AG09319 (cell line): ENCODE measurements at regions not wholly inside any gene's neighbourhood (a gene's known extent, or its start where the extent isn't known, plus 50 kb on each side); places are given as distances from the start of the nearest gene placed in this dataset.
"Not testable (repeated sequence)": the region's sequence is repeated elsewhere in the genome, so short reads cannot be mapped to it uniquely, and the experiment has no call there.

ENCODE experiments used
- DNase-seq: peaks from one replicate; pipeline ENCODE4 v3.0.0-alpha.2; 2010; ENCODE audit warnings: low read depth; ENCODE audit errors: extremely low read depth
- TF ChIP-seq, protein P1 (sequence below): IDR thresholded peaks from 2 replicates; pipeline ENCODE4 v1.5.1; 2011; ENCODE audit warnings: low read depth, mild to moderate bottlenecking, inconsistent platforms, low read length, moderate library complexity

DNA sequence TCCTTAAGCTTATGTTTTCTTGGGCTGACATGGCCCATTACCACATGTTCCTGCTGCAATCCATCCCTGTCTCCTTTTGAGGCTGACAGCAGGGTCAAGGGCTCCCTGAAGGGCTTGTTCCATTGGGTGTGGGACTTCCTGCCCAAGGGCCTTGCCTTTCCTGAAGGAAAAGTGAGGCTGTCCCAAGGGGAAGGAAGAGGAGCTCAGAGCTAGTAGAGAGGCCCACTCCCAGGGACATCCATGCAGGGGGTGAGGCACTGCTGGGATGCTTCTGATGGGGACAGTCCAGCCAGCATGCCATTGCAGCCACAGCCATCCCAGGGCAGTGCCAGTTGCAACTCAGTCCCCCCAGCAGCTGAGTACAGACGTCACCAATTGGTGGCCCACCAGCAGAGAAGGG, 138.4 kb upstream of the FOXA2 start:
- TF ChIP-seq, protein P1, sequence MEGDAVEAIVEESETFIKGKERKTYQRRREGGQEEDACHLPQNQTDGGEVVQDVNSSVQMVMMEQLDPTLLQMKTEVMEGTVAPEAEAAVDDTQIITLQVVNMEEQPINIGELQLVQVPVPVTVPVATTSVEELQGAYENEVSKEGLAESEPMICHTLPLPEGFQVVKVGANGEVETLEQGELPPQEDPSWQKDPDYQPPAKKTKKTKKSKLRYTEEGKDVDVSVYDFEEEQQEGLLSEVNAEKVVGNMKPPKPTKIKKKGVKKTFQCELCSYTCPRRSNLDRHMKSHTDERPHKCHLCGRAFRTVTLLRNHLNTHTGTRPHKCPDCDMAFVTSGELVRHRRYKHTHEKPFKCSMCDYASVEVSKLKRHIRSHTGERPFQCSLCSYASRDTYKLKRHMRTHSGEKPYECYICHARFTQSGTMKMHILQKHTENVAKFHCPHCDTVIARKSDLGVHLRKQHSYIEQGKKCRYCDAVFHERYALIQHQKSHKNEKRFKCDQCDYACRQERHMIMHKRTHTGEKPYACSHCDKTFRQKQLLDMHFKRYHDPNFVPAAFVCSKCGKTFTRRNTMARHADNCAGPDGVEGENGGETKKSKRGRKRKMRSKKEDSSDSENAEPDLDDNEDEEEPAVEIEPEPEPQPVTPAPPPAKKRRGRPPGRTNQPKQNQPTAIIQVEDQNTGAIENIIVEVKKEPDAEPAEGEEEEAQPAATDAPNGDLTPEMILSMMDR, result no peak
- DNase-seq, result no peak

DNA sequence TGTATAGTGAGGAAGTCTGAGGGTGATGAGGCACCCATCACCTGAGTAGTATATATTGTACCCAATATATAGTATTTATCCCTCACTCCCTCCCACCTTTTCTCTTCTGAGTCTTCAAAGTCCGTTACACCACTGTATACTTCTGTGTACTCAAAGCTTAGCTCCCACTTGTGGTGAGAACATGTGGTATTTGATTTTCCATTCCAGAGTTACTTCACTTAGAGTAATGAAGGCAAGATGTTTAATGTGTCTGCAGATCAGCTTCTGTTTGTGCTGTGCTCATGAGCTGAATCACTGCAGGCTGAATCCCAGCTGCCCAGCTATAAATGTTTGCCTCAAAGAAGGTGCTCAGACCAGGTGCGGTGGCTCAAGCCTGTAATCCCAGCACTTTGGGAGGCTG, 139.3 kb upstream of the FOXA2 start:
- no peak for DNase-seq
- TF ChIP-seq, protein P1, result no peak

DNA sequence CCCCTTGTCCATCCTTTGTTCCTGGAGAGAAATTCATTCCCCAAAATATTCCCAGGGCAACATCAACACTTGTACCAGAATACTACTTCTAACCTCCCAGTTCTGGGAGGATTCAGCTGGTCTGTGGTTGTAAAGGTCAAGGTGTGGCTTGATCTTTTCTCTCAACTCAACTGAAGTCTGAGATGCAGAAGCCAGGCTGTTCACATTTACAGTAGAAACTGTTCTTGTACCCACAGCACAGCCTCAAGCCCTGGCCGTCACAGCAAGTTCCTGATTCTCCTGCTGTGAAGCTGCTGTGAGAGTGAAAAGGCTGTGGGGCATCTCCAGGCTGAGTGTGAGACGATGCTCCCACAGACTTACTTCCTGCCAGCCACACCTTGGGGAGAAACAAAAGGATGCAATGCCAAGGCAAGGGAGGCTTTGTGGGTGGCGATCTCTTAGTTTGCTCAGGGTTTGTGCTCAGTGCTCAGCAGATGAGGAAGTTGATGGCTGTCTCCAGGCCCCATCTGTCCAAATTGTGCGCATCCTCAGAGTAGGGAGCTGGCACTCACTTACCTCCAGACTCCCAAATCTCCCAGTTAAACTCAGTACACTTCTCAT, 143.9 kb upstream of the FOXA2 start:
- DNase-seq, result no peak
- TF ChIP-seq, protein P1, result no peak

DNA sequence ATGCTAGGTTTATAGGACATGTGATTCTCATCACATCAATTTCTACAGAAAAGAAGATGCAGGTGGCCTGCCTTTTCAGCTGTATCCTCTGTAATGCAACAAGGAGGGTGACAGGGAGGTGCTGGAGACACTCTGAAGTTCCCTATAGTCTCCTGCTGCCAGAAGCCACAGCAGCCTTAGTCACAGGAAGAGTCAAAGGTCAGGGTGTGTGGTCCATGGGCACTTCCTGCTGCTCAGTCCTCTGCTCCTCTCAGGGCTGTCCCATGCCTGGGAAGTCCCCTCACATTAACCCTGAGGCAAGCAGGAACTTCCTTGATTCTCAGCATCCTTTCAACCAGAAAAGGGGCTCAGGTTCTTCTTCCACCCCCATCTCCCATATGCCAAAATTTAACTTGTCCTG, 144.8 kb upstream of the FOXA2 start:
- no peak for DNase-seq
- TF ChIP-seq, protein P1, result no peak

DNA sequence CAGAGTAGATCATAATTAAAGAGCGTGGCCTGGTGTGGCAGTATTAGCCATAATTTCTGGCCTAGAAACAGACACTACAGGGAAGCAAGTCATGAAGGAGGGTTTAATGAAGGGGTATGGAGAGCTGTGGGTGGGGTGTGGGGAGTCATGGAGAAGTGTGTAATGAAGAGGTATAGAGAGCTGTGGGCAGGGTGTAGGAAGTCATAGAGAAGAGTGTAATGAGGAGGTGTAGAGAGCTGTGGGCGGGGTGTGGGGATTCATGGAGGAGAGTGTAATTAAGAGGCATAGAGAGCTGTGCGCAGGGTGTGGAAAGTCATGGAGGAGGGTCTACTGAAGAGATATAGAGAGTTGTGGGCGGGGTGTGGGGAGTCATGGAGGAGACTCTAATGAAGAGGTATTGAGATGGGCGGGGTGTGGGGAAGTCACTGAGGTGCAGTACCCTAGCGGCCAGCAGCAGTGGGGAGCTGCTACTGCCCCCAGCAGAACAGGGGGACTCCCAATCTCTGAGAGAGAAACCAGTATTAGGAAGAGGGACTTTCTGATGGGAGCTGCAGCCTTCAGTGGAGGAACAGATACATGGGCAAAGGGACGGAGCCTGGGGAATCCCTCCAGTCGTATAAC, 145.4 kb upstream of the FOXA2 start:
- no peak for DNase-seq
- TF ChIP-seq, protein P1, result no peak

DNA sequence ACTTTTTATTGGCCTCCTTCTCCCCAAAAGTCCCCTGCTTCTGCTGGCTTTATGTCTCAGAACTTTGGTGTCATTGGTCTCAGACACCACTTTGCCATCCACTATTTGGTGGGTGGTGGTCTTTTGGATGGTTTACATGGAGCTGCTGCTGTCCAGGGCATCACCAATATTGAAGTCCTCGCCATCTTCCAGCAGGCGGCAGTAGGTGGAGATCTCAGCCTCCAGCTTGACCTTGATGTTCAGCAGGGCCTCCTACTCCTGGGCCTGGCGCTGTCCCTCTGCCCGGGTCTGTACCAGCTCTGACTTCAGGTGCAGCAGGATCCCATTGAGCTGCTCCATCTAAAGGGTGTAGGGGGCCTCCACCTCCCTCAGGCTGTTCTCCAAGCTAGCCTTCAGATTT, 148.4 kb upstream of the FOXA2 start:
- TF ChIP-seq, protein P1, result no peak
- no peak for DNase-seq

DNA sequence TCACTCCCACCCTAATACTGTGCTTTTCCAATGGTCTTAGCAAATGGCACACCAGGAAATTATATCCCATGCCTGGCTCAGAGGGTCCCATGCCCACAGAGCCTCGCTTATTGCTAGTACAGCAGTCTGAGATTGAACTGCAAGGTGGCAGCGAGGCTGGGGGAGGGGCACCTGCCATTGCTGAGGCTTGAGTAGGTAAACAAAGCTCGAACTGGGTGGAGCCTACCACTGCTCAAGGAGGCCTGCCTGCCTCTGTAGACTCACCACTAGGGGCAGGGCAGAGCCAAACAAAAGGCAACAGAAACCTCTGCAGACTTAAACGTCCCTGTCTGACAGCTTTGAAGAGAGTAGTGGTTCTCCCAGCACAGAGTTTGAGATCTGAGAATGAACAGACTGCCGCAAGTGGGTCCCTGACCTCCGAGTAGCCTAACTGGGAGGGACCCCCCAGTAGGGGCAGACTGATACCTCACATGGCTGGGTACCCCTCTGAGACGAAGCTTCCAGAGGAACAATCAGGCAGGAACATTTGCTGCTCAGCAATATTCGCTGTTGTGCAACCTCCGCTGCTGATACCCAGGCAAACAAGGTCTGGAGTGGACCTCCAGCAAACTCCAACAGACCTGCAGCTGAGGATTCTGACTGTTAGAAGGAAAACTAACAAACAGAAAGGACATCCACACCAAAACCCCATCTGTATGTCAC, 150.7 kb upstream of the FOXA2 start:
- TF ChIP-seq, protein P1, result peak; percentile 32
- DNase-seq, result not testable (repeated sequence)
